NOMO-1 (cell line): ENCODE measurements at regions not wholly inside any gene's neighbourhood (a gene's known extent, or its start where the extent isn't known, plus 50 kb on each side); places are given as distances from the start of the nearest gene placed in this dataset.

Source experiments
- DNase-seq, 2 experiments: peaks; one replicate each; lab custom pipeline; 2025; ENCODE audit not compliant: unreplicated experiment in 2 of 2; lab: John Stamatoyannopoulos, UW

GRCh38 chr12:13270817-13271216 is 74.3 kb downstream of the EMP1 start:
- DNase-seq: no peak
